ENCODE measurements at regions not wholly inside any gene's neighbourhood (a gene's known extent, or its start where the extent isn't known, plus 50 kb on each side); places are given as distances from the start of the nearest gene placed in this dataset.
"Not testable (repeated sequence)": the region's sequence is repeated elsewhere in the genome, so short reads cannot be mapped to it uniquely, and the experiment has no call there.

DNA sequence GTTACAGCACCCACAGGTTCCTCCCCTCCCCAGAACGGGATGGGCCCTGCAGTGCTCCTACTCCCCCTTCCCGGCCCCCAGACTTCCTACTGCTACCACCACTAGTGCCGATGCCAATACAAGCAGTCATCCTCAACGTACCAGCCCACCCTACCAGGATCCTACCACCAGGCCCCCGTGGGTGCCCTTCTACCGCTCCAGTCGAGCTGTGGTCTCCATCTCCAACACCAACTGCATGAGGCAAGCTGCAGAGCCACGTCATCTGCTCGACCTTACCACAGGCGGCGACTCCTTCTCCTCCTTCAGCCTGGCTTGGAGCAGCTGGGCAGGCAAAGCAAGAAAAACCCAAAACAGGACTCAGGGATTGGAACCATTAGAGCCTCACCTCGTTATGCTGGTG lies 396.3 kb downstream of the KCNJ18 start:
- not testable (repeated sequence) for H3K27ac Mint-ChIP-seq; H3K79me2 ChIP-seq (replicated peaks; ENCODE audit: insufficient read depth); H3K27me3 ChIP-seq (ENCODE audit: insufficient read depth); H3K9me2 ChIP-seq (ENCODE audit: insufficient read depth); H3K4me3 ChIP-seq; H3K4me2 ChIP-seq; H3K27me3 Mint-ChIP-seq (ENCODE audit: insufficient read depth, low read depth, poor library complexity); H3K36me3 ChIP-seq (ENCODE audit: insufficient read depth); H2AFZ ChIP-seq; H3F3A ChIP-seq (replicated peaks; ENCODE audit: low read depth); H3K36me3 Mint-ChIP-seq (ENCODE audit: low read depth); H3K27ac ChIP-seq (ENCODE audit: low read depth); H3K4me1 ChIP-seq (ENCODE audit: insufficient read depth); H4K20me1 ChIP-seq (replicated peaks; ENCODE audit: insufficient read depth); H3K4me3 Mint-ChIP-seq; ATAC-seq; DNase-seq (ENCODE audit: low spot score); H3K4me1 Mint-ChIP-seq
- H3K9me3 Mint-ChIP-seq: peaks cover 11% of the 10 kb centered on the region; the same call in 2 of the 3 replicates

DNA sequence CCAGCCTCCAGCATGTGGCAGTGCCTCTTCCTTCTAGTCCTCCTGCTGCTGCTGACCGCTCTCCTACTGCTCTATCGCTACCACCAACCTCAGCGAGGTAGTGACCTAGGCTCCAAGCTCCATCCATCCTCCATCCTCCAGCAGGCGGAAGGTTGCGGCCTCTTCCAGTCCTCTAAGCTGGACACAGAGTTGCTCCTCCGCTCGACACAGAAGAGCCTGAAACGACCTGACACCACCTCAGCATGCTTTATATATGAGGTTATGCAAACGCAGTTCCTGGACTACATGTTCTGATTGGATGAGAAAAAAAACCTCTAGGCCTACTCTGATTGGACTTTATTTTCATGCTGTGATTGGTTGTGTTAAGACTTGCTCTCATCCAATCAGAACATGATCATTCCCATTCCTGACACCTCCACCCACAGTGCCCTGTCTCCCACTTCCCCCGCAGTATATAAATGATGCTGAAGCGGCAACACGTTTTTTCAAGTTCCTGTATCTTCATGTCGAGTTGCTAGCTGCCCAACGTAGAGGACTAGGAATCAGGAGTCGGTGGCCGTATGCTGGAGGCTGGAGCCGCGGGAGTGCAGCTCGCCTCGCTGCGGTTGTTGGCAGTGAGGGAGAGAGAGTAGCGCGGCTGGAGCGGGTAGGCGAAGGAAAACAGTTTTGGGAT lies 398.1 kb downstream of the KCNJ18 start:
- H3K27ac ChIP-seq (ENCODE audit: low read depth): no peak overlapping the region
- H3K9me2 ChIP-seq (ENCODE audit: insufficient read depth): no peaks in the 10 kb centered on the region
- no peaks in the 10 kb centered on the region for H3F3A ChIP-seq (replicated peaks; ENCODE audit: low read depth)
- Mint-ChIP-seq H3K36me3 (ENCODE audit: low read depth) (peaks cover 4% of the 10 kb centered on the region; the same call in 1 of the 3 replicates), H3K4me3 (no peak overlapping the region), H3K9me3 (peaks cover 11% of the 10 kb centered on the region; the same call in 2 of the 3 replicates), H3K27me3 (ENCODE audit: insufficient read depth, low read depth, poor library complexity) (no peaks in the 10 kb centered on the region), H3K27ac (no peak overlapping the region), H3K4me1 (no peaks in the 10 kb centered on the region)
- H3K36me3 ChIP-seq (ENCODE audit: insufficient read depth): no peaks in the 10 kb centered on the region
- H2AFZ ChIP-seq: no peak overlapping the region
- H3K4me1 ChIP-seq (ENCODE audit: insufficient read depth): no peaks in the 10 kb centered on the region
- no peaks in the 10 kb centered on the region for H3K27me3 ChIP-seq (ENCODE audit: insufficient read depth)
- H3K79me2 ChIP-seq (replicated peaks; ENCODE audit: insufficient read depth): no peaks in the 10 kb centered on the region
- DNase-seq (ENCODE audit: low spot score) (no peak), ATAC-seq (no peak)
- H4K20me1 ChIP-seq (replicated peaks; ENCODE audit: insufficient read depth): no peaks in the 10 kb centered on the region
- no peak overlapping the region for H3K4me3 ChIP-seq
- H3K4me2 ChIP-seq: no peak overlapping the region
- no peak for TF ChIP-seq NANOG (IDR thresholded peaks at IDR 0.05; ENCODE audit: borderline replicate concordance)
- no peak for TF ChIP-seq ZNF114 (CRISPR knock-in tag; IDR thresholded peaks at IDR 0.05)
- TF ChIP-seq, protein P1, sequence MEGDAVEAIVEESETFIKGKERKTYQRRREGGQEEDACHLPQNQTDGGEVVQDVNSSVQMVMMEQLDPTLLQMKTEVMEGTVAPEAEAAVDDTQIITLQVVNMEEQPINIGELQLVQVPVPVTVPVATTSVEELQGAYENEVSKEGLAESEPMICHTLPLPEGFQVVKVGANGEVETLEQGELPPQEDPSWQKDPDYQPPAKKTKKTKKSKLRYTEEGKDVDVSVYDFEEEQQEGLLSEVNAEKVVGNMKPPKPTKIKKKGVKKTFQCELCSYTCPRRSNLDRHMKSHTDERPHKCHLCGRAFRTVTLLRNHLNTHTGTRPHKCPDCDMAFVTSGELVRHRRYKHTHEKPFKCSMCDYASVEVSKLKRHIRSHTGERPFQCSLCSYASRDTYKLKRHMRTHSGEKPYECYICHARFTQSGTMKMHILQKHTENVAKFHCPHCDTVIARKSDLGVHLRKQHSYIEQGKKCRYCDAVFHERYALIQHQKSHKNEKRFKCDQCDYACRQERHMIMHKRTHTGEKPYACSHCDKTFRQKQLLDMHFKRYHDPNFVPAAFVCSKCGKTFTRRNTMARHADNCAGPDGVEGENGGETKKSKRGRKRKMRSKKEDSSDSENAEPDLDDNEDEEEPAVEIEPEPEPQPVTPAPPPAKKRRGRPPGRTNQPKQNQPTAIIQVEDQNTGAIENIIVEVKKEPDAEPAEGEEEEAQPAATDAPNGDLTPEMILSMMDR (conservative IDR thresholded peaks at IDR 0.05; ENCODE audit: low read depth in 2 of 2): no peak
- TF ChIP-seq CREB1 (CRISPR knock-in tag; IDR thresholded peaks at IDR 0.05; ENCODE audit: low read depth): no peak
- TF ChIP-seq, protein P2, sequence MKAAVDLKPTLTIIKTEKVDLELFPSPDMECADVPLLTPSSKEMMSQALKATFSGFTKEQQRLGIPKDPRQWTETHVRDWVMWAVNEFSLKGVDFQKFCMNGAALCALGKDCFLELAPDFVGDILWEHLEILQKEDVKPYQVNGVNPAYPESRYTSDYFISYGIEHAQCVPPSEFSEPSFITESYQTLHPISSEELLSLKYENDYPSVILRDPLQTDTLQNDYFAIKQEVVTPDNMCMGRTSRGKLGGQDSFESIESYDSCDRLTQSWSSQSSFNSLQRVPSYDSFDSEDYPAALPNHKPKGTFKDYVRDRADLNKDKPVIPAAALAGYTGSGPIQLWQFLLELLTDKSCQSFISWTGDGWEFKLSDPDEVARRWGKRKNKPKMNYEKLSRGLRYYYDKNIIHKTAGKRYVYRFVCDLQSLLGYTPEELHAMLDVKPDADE (IDR thresholded peaks at IDR 0.05): no peak
- no peak for TF ChIP-seq EZH2 (IDR thresholded peaks at IDR 0.05; ENCODE audit: low read depth, unreplicated experiment)
- TF ChIP-seq EZH2phosphoT487 (IDR thresholded peaks at IDR 0.05; ENCODE audit: unreplicated experiment): no peak
- TF ChIP-seq, protein P3, sequence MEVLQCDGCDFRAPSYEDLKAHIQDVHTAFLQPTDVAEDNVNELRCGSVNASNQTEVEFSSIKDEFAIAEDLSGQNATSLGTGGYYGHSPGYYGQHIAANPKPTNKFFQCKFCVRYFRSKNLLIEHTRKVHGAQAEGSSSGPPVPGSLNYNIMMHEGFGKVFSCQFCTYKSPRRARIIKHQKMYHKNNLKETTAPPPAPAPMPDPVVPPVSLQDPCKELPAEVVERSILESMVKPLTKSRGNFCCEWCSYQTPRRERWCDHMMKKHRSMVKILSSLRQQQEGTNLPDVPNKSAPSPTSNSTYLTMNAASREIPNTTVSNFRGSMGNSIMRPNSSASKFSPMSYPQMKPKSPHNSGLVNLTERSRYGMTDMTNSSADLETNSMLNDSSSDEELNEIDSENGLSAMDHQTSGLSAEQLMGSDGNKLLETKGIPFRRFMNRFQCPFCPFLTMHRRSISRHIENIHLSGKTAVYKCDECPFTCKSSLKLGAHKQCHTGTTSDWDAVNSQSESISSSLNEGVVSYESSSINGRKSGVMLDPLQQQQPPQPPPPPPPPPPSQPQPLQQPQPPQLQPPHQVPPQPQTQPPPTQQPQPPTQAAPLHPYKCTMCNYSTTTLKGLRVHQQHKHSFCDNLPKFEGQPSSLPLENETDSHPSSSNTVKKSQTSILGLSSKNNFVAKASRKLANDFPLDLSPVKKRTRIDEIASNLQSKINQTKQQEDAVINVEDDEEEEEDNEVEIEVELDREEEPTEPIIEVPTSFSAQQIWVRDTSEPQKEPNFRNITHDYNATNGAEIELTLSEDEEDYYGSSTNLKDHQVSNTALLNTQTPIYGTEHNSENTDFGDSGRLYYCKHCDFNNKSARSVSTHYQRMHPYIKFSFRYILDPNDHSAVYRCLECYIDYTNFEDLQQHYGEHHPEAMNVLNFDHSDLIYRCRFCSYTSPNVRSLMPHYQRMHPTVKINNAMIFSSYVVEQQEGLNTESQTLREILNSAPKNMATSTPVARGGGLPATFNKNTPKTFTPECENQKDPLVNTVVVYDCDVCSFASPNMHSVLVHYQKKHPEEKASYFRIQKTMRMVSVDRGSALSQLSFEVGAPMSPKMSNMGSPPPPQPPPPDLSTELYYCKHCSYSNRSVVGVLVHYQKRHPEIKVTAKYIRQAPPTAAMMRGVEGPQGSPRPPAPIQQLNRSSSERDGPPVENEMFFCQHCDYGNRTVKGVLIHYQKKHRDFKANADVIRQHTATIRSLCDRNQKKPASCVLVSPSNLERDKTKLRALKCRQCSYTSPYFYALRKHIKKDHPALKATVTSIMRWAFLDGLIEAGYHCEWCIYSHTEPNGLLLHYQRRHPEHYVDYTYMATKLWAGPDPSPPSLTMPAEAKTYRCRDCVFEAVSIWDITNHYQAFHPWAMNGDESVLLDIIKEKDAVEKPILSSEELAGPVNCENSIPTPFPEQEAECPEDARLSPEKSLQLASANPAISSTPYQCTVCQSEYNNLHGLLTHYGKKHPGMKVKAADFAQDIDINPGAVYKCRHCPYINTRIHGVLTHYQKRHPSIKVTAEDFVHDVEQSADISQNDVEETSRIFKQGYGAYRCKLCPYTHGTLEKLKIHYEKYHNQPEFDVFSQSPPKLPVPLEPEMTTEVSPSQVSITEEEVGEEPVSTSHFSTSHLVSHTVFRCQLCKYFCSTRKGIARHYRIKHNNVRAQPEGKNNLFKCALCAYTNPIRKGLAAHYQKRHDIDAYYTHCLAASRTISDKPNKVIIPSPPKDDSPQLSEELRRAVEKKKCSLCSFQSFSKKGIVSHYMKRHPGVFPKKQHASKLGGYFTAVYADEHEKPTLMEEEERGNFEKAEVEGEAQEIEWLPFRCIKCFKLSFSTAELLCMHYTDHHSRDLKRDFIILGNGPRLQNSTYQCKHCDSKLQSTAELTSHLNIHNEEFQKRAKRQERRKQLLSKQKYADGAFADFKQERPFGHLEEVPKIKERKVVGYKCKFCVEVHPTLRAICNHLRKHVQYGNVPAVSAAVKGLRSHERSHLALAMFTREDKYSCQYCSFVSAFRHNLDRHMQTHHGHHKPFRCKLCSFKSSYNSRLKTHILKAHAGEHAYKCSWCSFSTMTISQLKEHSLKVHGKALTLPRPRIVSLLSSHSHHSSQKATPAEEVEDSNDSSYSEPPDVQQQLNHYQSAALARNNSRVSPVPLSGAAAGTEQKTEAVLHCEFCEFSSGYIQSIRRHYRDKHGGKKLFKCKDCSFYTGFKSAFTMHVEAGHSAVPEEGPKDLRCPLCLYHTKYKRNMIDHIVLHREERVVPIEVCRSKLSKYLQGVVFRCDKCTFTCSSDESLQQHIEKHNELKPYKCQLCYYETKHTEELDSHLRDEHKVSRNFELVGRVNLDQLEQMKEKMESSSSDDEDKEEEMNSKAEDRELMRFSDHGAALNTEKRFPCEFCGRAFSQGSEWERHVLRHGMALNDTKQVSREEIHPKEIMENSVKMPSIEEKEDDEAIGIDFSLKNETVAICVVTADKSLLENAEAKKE (CRISPR knock-in tag; IDR thresholded peaks at IDR 0.05): no peak
- TF ChIP-seq, protein P4, sequence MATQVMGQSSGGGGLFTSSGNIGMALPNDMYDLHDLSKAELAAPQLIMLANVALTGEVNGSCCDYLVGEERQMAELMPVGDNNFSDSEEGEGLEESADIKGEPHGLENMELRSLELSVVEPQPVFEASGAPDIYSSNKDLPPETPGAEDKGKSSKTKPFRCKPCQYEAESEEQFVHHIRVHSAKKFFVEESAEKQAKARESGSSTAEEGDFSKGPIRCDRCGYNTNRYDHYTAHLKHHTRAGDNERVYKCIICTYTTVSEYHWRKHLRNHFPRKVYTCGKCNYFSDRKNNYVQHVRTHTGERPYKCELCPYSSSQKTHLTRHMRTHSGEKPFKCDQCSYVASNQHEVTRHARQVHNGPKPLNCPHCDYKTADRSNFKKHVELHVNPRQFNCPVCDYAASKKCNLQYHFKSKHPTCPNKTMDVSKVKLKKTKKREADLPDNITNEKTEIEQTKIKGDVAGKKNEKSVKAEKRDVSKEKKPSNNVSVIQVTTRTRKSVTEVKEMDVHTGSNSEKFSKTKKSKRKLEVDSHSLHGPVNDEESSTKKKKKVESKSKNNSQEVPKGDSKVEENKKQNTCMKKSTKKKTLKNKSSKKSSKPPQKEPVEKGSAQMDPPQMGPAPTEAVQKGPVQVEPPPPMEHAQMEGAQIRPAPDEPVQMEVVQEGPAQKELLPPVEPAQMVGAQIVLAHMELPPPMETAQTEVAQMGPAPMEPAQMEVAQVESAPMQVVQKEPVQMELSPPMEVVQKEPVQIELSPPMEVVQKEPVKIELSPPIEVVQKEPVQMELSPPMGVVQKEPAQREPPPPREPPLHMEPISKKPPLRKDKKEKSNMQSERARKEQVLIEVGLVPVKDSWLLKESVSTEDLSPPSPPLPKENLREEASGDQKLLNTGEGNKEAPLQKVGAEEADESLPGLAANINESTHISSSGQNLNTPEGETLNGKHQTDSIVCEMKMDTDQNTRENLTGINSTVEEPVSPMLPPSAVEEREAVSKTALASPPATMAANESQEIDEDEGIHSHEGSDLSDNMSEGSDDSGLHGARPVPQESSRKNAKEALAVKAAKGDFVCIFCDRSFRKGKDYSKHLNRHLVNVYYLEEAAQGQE (IDR thresholded peaks at IDR 0.05; ENCODE audit: unreplicated experiment): no peak
